ENCODE measurements at regions not wholly inside any gene's neighbourhood (a gene's known extent, or its start where the extent isn't known, plus 50 kb on each side); places are given as distances from the start of the nearest gene placed in this dataset.

- no peak overlapping the region for H3K27ac ChIP-seq (ENCODE audit: low read length)
- no peak overlapping the region for H2AFZ ChIP-seq (ENCODE audit: low read depth, low read length)
- H3K9me3 ChIP-seq (ENCODE audit: low read length): no peaks in the 10 kb centered on the region
- no peak overlapping the region for H3K4me3 ChIP-seq (ENCODE audit: low read length)
- TF ChIP-seq CTCF (IDR thresholded peaks at IDR 0.05; ENCODE audit: poor library complexity, severe bottlenecking) (no peak), TAF1 (IDR thresholded peaks at IDR 0.05; ENCODE audit: low read depth) (no peak), REST (IDR thresholded peaks at IDR 0.05; ENCODE audit: borderline replicate concordance) (no peak), EZH2 (IDR thresholded peaks at IDR 0.05; ENCODE audit: borderline replicate concordance, insufficient read depth, low read length, poor library complexity, severe bottlenecking) (no peak), MXI1 (conservative IDR thresholded peaks at IDR 0.05; ENCODE audit: poor library complexity, severe bottlenecking) (no peak), RAD21 (conservative IDR thresholded peaks at IDR 0.05) (no peak), SMC3 (conservative IDR thresholded peaks at IDR 0.05; ENCODE audit: poor library complexity) (no peak), POLR2AphosphoS5 (IDR thresholded peaks at IDR 0.05) (no peak)
- H3K4me2 ChIP-seq (ENCODE audit: low read length): no peak overlapping the region
- no peaks in the 10 kb centered on the region for H4K20me1 ChIP-seq (ENCODE audit: insufficient read depth)
- H3K9ac ChIP-seq (ENCODE audit: low read length): no peak overlapping the region
- H3F3A ChIP-seq (ENCODE audit: insufficient read depth, low read length, poor library complexity, severe bottlenecking): no peaks in the 10 kb centered on the region
- H3K9me2 ChIP-seq (ENCODE audit: insufficient read depth, low read length): no peaks in the 10 kb centered on the region
- no peaks in the 10 kb centered on the region for H3K27me3 ChIP-seq (ENCODE audit: insufficient read depth, low read depth, low read length)
- no peaks in the 10 kb centered on the region for H3K36me3 ChIP-seq (ENCODE audit: insufficient read depth, low read length)
- no peaks in the 10 kb centered on the region for H3K79me2 ChIP-seq (replicated peaks; ENCODE audit: insufficient read depth, low read length)
Measured at GRCh38 chr12:24045816-24046257, 96.4 kb upstream of the SOX5 start.

GRCh38 chr12:24044941-24045703 lies 95.7 kb upstream of the SOX5 start:
- Histone ChIP-seq H3K27me3 (ENCODE audit: insufficient read depth, low read depth, low read length) (no peaks in the 10 kb centered on the region), H3K4me3 (ENCODE audit: low read length) (no peak overlapping the region), H3K79me2 (replicated peaks; ENCODE audit: insufficient read depth, low read length) (no peaks in the 10 kb centered on the region), H3K27ac (ENCODE audit: low read length) (no peak overlapping the region), H3K4me2 (ENCODE audit: low read length) (no peak overlapping the region), H3K9me2 (ENCODE audit: insufficient read depth, low read length) (no peaks in the 10 kb centered on the region), H4K20me1 (ENCODE audit: insufficient read depth) (no peaks in the 10 kb centered on the region), H2AFZ (ENCODE audit: low read depth, low read length) (no peak overlapping the region), H3K9me3 (ENCODE audit: low read length) (no peaks in the 10 kb centered on the region), H3F3A (ENCODE audit: insufficient read depth, low read length, poor library complexity, severe bottlenecking) (no peaks in the 10 kb centered on the region), H3K36me3 (ENCODE audit: insufficient read depth, low read length) (no peaks in the 10 kb centered on the region), H3K9ac (ENCODE audit: low read length) (no peak overlapping the region)
- TF ChIP-seq TAF1 (IDR thresholded peaks at IDR 0.05; ENCODE audit: low read depth) (no peak), RAD21 (conservative IDR thresholded peaks at IDR 0.05) (no peak), SMC3 (conservative IDR thresholded peaks at IDR 0.05; ENCODE audit: poor library complexity) (no peak), MXI1 (conservative IDR thresholded peaks at IDR 0.05; ENCODE audit: poor library complexity, severe bottlenecking) (no peak), REST (IDR thresholded peaks at IDR 0.05; ENCODE audit: borderline replicate concordance) (no peak), CTCF (IDR thresholded peaks at IDR 0.05; ENCODE audit: poor library complexity, severe bottlenecking) (no peak), POLR2AphosphoS5 (IDR thresholded peaks at IDR 0.05) (no peak), EZH2 (IDR thresholded peaks at IDR 0.05; ENCODE audit: borderline replicate concordance, insufficient read depth, low read length, poor library complexity, severe bottlenecking) (no peak), EP300 (conservative IDR thresholded peaks at IDR 0.05; ENCODE audit: poor library complexity, severe bottlenecking) (no peak)
